BE2C (cell line): ENCODE measurements at regions not wholly inside any gene's neighbourhood (a gene's known extent, or its start where the extent isn't known, plus 50 kb on each side); places are given as distances from the start of the nearest gene placed in this dataset.

Experiments used
- DNase-seq: peaks from one replicate; pipeline ENCODE4 v3.0.0-alpha.2; 2020
- H3K27me3 ChIP-seq: fragments of 250-450 bp; sonication (Bioruptor Pico); 2 replicates; pipeline ENCODE4 v1.5.1; 2020; ENCODE audit warnings: mild to moderate bottlenecking
- H3K36me3 ChIP-seq: fragments of 250-450 bp; sonication (Bioruptor Pico); 2 replicates; pipeline ENCODE4 v1.5.1; 2020; ENCODE audit warnings: mild to moderate bottlenecking
- H3K4me1 ChIP-seq: fragments of 250-450 bp; sonication (Bioruptor Pico); 2 replicates; pipeline ENCODE4 v1.5.1; 2020
- H3K4me3 ChIP-seq: 2 replicates; pipeline ENCODE4 v1.5.1; 2011; ENCODE audit warnings: low read depth, low read length
- H3K9me3 ChIP-seq: fragments of 250-450 bp; sonication (Bioruptor Pico); 2 replicates; pipeline ENCODE4 v1.5.1; 2020
- TF ChIP-seq, protein P1 (sequence below): IDR thresholded peaks from 2 replicates; pipeline ENCODE4 v1.5.1; 2012; ENCODE audit warnings: mild to moderate bottlenecking, low read depth, low read length

DNA sequence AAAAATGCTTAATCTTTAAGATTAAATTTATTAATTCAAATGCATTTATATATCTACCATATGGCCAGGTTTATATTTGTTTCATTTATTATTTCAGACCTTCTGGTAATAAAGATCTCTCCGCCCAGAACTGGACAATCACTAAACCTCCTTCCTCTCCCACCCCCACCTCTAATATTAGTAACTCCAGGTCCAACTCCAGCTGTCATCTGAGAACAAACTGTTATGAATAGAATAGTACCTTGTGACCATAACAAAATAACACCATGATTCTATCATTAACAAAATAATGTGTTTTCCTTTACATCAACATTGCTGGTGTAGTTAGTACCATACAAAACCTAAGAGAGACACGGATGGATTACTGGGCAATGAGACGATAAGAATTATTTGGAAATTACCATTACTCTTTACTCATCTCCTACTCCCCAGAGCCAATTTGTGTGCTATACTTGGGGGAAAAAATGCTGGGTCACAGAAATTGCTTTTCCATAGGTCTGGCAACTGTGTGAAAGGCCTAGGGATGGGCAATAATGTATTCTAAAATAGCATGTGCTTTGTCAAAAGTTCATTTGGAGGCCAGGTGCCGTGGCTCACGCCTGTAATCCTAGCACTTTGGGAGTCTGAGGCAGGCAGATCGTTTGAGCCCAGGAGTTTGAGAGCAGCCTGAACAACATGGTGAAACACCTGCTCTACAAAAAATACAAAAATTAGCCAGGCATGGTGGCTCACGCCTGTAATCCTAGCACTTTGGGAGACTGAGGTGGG lies 186.1 kb downstream of the ENC1 start:
- H3K9me3 ChIP-seq = no peaks in the 10 kb centered on the region

DNA sequence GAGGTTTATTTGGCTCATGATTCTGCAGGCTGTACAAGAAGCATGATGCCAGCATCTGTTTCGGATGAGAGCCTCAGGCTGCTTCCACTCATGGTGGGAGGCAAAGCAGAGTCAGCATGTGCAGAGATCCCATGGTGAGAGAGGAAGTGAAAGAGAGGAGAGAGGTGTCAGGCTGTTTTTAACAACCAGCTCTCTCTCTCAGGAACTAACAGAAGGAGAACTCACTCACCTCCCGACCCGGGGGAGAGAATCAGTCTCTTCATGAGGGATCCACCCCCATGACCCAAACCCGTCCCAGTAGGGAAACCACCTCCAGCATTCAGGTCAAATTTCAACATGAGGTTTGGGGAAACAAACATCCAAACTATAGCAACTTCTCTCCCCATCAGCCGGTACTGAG lies 187.7 kb downstream of the ENC1 start:
- Histone ChIP-seq H3K4me1 (peaks cover 13% of the 10 kb centered on the region), H3K27me3 (no peaks in the 10 kb centered on the region), H3K4me3 (no peak overlapping the region), H3K36me3 (no peaks in the 10 kb centered on the region), H3K9me3 (no peaks in the 10 kb centered on the region)
- TF ChIP-seq, protein P1, sequence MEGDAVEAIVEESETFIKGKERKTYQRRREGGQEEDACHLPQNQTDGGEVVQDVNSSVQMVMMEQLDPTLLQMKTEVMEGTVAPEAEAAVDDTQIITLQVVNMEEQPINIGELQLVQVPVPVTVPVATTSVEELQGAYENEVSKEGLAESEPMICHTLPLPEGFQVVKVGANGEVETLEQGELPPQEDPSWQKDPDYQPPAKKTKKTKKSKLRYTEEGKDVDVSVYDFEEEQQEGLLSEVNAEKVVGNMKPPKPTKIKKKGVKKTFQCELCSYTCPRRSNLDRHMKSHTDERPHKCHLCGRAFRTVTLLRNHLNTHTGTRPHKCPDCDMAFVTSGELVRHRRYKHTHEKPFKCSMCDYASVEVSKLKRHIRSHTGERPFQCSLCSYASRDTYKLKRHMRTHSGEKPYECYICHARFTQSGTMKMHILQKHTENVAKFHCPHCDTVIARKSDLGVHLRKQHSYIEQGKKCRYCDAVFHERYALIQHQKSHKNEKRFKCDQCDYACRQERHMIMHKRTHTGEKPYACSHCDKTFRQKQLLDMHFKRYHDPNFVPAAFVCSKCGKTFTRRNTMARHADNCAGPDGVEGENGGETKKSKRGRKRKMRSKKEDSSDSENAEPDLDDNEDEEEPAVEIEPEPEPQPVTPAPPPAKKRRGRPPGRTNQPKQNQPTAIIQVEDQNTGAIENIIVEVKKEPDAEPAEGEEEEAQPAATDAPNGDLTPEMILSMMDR = no peak
- no peak for DNase-seq

More for the DNA sequence above, 186.1 kb downstream of the ENC1 start:
- Histone ChIP-seq H3K27me3 (no peaks in the 10 kb centered on the region), H3K36me3 (no peaks in the 10 kb centered on the region), H3K4me1 (peaks cover 13% of the 10 kb centered on the region), H3K4me3 (no peak overlapping the region)
- DNase-seq = no peak
- TF ChIP-seq, protein P1 = no peak

DNA sequence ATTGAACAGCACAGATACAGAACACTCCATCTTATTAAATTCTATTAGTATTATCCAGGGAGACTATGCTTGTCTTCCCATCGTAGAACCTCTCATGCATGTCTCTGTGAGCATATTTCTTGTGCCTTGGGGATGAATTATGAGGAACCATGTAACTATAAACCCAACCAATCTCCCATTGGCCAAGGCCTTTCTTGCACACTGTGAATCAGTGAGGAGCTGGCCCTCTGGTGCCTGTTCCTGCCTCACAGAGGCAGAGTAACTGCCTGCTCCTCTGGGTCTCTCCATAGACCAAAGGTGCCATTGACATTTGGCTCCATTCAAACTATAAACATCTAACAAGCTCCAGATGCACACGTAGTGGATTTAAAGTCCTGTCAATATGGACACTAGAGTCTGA lies 190.4 kb downstream of the ENC1 start:
- Histone ChIP-seq H3K4me1 (peaks cover 13% of the 10 kb centered on the region), H3K27me3 (no peaks in the 10 kb centered on the region), H3K4me3 (no peak overlapping the region), H3K9me3 (no peaks in the 10 kb centered on the region), H3K36me3 (no peaks in the 10 kb centered on the region)
- TF ChIP-seq, protein P1 = 0 out of 2 replicates have a peak, but pooled peaks have one; percentile 14
- DNase-seq = peak; percentile 33

DNA sequence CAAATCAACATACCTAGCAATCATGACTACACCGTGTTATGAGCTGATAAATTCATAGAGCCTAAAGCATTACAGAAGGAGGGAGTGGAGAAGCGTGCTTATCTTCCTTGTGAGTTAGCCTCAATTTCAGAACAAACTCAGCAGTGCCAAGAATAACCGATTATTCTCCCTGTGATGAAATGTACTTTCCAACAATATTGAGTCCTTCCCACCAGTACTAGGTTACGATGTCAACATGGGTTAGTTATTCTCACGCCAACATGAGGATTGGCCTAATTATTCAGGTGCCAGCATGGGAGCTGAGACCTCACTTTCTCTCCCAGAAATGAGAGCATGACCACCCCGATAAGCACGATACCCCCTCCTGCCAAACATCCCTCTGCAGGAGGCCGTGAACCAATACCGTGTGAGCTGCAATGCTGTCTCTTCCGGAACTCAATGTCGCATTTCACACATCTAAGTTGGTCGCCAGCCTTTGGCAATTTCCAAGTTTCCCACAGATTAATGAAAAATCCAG lies 193.7 kb downstream of the ENC1 start:
- H3K36me3 ChIP-seq = no peaks in the 10 kb centered on the region
- peaks cover 20% of the 10 kb centered on the region for H3K4me1 ChIP-seq

DNA sequence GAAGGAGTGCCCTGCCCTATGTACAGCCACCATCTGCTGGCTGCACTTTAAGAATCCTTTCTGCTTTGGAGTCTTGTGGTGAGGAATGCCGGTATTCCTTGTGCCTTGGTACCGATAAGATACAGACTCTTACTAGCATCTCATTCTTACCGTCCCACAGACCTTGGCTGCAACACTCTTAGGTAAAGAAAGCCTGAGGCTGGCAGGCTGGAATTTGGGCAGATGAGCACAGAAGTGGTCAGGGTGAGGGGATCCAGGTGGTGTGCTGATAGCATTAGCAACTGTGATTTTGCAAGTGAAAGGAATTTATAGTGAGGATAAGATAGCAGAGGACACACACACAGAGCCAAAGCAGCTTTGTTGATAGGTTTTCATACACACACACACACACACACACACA lies 198.1 kb downstream of the ENC1 start:
- no peaks in the 10 kb centered on the region for H3K9me3 ChIP-seq
- no peak for DNase-seq
- no peaks in the 10 kb centered on the region for H3K27me3 ChIP-seq
- no peaks in the 10 kb centered on the region for H3K36me3 ChIP-seq
- peaks cover 12% of the 10 kb centered on the region; the same call in 1 of the 2 replicates for H3K4me1 ChIP-seq
- H3K4me3 ChIP-seq = no peak overlapping the region
- TF ChIP-seq, protein P1 = no peak

More for the DNA sequence above, 193.7 kb downstream of the ENC1 start:
- DNase-seq = no peak
- no peaks in the 10 kb centered on the region for H3K27me3 ChIP-seq
- no peaks in the 10 kb centered on the region for H3K9me3 ChIP-seq
- no peak overlapping the region for H3K4me3 ChIP-seq
- TF ChIP-seq, protein P1 = no peak

DNA sequence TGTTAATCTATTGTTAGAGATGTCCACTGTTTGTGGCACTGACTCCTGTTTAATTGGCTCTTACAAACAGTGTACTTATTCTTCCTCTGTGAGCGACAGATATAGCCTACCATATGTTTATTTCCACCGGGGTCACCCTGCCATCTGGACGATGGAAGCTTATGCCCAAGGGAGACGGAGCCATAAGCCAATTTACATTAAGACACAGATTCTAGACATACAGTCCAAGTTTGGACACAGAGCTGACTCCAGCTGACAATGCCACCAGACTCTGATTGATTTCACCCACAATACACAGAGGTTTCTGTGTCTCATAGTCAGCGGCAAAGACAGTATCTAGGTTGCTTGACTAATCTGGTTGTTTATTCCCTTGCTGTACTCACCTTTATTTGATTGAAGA lies 198.9 kb downstream of the ENC1 start:
- Histone ChIP-seq H3K36me3 (no peaks in the 10 kb centered on the region), H3K4me3 (no peak overlapping the region)

More for the DNA sequence above, 198.9 kb downstream of the ENC1 start:
- Histone ChIP-seq H3K9me3 (no peaks in the 10 kb centered on the region), H3K27me3 (no peaks in the 10 kb centered on the region), H3K4me1 (peaks cover 12% of the 10 kb centered on the region; the same call in 1 of the 2 replicates)
- TF ChIP-seq, protein P1 = no peak
- DNase-seq = peak; percentile 40
